IPS-NIHi7 (cell line): ENCODE measurements at regions not wholly inside any gene's neighbourhood (a gene's known extent, or its start where the extent isn't known, plus 50 kb on each side); places are given as distances from the start of the nearest gene placed in this dataset.
"Not testable (repeated sequence)": the region's sequence is repeated elsewhere in the genome, so short reads cannot be mapped to it uniquely, and the experiment has no call there.

Experiments used
- DNase-seq: peaks from one replicate; pipeline ENCODE4 v3.0.0; 2012; ENCODE audit warnings: mixed read lengths; ENCODE audit errors: extremely low spot score

- no peak for DNase-seq
Observed at GRCh38 chr7:69283421-69283820, 314.9 kb upstream of the AUTS2 start.

DNA sequence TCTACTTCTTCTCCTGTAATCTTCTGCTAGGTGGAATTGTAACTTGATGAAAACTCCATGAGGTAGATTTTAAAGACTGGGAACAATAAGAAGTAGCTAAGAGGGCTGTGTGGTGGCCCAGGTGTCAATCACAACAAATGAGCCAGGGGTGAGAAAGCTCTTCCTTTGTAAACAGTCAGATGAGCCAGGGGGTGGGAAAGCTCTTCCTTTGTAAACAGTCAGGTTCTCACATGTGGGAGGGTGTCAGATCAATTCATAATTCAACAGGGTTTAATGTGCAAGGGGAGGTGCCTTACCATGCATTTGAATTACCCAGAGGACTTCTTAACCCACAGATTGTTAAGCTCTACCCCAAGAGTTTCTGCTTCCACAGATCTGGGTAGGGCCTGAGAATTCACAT, 312.4 kb upstream of the AUTS2 start:
- DNase-seq, result no peak

GRCh38 chr7:69295977-69296376, 302.3 kb upstream of the AUTS2 start:
- DNase-seq, result no peak

DNA sequence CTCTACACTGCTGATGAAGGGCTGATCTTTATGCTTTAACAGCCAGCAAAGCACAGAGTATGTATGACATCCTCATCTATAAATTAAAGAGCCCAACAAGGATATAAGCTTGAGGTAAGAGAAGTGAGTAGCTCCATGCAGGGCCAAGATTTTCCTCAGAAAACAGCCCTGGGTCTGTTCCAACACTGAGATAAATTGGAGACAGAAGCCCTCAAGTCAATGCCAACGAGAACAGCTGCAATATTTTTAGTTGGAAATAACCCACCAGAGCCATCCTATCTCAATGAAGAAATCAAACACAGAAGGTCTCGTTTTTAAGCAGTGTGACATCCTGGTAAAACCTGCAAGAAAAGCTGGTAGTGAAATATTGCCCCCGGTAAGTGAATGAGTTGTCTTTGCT, 297.0 kb upstream of the AUTS2 start:
- DNase-seq, result no peak

DNA sequence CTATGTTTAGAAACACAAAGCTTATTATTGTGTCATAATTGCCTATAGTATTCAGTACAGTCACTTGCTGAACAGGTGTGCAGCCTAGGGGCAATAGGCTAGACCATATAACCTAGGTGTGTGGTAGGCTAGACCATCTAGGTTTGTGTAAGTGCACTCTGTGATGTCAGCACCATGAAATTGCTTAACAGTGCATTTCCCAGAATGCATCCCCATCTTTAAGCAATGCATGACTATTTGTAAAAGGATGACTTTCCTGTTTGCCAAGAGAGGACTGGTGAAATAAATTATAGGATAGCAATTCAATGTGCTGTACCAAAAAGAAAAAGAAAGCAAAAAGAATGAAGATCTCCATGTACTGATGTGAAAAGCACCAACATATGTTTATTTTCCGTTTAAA, 288.7 kb upstream of the AUTS2 start:
- DNase-seq, result no peak

GRCh38 chr7:69311489-69311888, 286.8 kb upstream of the AUTS2 start:
- no peak for DNase-seq

GRCh38 chr7:69313852-69314251, 284.4 kb upstream of the AUTS2 start:
- not testable (repeated sequence) for DNase-seq

- DNase-seq, result no peak
Observed at GRCh38 chr7:69318794-69319193, 279.5 kb upstream of the AUTS2 start.

GRCh38 chr7:69328516-69328915, 269.8 kb upstream of the AUTS2 start:
- DNase-seq, result no peak

DNA sequence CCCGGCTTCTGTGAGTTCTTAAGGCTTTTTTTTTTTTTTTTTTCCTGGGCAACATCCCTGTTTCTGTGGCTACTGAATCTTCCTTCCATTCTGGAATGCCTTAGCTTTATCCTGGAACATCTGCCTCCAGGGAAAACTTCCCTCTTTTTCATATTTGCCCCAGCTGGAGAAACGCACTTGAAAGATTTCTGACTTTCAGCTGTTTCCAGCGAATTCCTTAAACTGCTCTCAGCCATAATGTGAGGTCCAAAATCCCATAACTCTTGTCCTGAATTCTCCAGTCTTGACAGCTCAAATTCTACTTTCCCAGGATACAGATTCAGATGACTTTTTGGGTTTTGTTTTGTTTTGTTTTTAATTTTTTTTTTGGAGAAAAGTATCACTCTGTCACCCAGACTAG, 263.6 kb upstream of the AUTS2 start:
- no peak for DNase-seq

GRCh38 chr7:69335331-69335730, 262.9 kb upstream of the AUTS2 start:
- DNase-seq, result no peak

- DNase-seq, result no peak
Observed at GRCh38 chr7:69336976-69337375, 261.3 kb upstream of the AUTS2 start.

DNA sequence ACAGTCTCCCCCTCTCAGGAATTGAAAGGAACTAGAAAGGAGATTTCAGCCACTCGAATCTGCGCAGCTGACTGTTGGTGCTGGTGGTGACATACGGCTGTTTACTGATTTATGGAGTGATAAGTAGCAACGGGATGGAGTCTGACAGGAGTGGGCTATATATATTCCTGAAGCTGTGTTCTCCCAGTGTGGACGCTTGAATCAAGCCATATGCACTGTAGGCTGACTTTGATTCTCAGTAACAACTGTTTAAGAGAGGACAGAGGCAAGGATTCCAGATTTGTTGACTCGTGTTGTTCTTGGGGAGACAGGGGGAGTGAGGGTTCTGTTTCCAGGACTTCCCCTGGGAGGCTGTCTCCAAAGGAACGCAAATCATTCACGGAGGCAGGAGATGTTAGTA, 260.1 kb upstream of the AUTS2 start:
- DNase-seq, result no peak

- DNase-seq, result no peak
Observed at GRCh38 chr7:69341288-69341687, 257.0 kb upstream of the AUTS2 start.

DNA sequence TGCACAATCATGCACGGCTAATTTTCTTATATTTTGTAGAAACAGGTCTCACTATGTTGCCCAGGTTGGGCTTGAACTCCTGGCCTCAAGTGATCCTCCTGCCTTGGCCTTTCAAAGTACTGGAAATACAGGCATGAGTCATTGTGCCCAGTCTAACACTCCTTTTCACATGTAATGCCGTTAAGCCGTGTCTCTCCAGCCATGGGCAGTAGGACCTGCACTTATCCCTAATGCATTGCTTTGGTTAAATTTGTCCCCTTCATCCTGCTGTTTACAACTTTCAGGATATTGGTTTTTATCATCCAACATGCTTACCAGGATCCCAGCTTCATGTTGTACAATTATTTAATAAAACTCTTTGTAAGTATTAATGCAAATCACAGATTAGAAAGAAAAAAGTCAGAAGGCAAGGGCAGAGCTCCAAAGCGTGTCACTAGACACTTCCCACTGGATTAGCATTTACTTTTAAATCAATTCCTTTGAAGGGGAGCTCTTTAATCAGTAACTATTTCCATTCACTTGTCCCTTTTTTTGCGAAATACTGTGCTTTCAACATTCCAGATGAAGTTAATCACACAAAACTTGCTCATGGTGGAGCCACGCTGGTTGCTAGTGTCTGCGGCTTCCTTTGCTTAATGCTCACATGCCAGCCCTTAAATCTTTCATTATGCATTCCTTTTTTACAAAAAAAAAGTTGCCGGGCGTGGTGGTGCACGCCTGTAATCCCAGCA, 256.0 kb upstream of the AUTS2 start:
- DNase-seq, result no peak

DNA sequence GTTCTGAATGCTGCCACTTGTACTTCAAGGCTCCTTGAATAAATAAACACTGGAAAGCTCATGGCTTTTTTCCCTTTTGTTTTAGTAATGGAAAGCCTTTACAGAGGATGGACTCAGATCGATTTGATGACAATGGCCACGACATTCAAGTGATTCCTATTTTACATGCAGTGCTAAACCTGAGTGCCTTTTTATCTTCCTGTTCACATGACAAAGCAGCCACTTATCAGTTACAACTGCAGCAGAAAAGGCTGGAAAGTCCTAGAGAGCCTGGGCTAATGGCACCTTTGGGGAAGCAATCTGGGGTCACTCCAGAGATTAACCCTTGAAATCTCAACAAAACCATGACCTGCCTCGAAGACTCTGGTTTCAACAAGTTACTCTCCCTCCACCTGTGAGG, 249.0 kb upstream of the AUTS2 start:
- DNase-seq, result peak; percentile 38

DNA sequence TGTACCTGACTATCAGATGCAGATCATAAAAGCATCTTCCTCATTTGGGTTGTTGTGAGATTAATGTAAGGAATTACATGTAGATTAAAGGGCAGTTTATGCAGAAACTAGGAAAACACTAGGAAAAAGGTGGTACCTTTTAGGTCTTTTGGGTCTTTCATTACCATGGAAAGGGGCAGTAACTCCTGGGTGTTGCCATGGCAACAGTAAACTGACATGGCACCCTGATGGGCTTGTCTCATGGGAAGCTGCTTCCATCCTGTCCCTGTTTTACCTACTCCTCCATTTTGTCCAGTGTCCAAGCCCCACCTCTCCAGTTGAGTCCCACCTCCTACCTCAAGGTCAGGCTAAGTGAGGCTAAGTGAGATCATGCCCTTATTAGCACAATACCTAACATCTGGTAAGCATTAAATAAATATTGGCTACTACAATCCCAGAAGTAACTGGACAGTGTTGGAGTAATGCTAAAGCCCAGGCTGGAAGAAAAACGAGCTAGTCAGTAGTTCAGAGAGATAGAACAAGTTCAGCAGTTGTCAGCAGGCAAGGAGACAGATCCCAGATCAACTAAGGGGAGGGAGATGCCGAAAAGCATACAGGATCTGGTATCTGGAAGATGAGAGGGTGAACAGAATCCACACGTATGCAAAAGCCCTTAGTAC, 240.0 kb upstream of the AUTS2 start:
- no peak for DNase-seq

GRCh38 chr7:69359003-69359700, 239.1 kb upstream of the AUTS2 start:
- DNase-seq, result no peak

- no peak for DNase-seq
Observed at GRCh38 chr7:69360913-69361312, 237.4 kb upstream of the AUTS2 start.

GRCh38 chr7:69363136-69363535, 235.1 kb upstream of the AUTS2 start:
- DNase-seq, result no peak

DNA sequence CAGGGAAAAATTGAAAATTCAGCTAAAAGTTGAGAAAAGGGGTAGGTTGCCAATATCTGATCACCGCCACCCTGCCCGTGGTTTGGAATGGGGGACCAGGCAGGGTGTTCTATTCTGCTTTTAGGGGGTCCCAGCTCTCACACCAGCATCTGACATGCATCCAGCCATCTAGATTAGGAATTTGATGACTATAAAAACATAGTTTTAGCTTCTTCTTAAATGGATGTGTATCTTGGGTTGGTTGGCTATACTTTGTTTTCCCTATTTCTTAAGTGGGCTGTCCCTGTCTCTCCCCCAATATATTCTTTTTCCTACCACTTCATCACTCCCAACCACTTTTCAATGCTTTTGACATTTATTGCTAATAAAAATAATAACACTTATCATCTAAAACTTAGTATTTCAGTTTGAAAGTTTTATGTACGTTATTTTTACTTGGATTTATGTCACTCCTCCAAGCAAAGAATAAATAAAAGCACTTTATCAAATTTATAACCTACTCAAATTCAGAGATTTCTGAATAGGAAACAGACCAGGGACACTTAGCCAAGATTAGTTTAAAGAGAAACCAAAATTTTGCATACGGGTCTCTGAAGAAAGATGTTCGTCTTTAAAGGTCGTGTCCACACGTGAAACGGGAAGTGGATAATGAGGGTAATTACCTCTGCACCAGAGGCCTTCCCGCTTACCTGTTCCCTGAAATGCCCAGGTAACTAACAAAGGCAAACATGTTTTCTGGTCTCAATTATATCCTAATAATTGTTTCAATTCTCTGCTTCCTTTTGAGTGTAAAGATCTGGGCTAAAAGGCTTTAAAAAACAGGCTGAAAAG, 233.2 kb upstream of the AUTS2 start:
- DNase-seq, result no peak

GRCh38 chr7:69365651-69366192, 232.6 kb upstream of the AUTS2 start:
- DNase-seq, result no peak
